ENCODE measurements at regions not wholly inside any gene's neighbourhood (a gene's known extent, or its start where the extent isn't known, plus 50 kb on each side); places are given as distances from the start of the nearest gene placed in this dataset.
"Not testable (repeated sequence)": the region's sequence is repeated elsewhere in the genome, so short reads cannot be mapped to it uniquely, and the experiment has no call there.

DNA sequence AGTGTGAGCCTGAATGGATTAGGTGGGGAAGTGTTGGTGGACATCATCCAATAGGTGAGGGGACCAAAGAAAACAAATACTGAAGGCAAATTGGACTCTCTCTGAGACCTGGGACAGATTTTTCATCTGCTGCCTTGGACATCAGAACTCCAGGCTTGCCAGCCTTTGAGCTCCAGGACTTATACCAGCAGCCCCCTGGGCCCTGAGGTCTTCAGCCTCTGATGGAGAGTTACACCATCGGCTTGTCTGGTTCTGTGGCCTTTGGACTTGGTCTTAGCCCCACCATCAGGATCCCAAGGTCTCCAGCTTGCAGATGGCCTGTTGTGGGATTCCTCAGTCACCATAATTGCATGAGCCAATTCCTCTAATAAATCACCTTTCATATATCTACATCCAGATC is 80.8 kb upstream of the SLC8A3 start:
- no peaks in the 10 kb centered on the region for H3K9me3 ChIP-seq (ENCODE audit: control insufficient read depth, low read depth, low read length)
- no peak for DNase-seq
- WGBS (ENCODE audit: insufficient coverage, low lambda C conversion rate): no CpG with 5 or more reads among the region's 1 CpG
- no peak overlapping the region for H3K27ac ChIP-seq (ENCODE audit: low read length)
- no peaks in the 10 kb centered on the region for H3K4me1 ChIP-seq (ENCODE audit: control insufficient read depth, insufficient read depth, low read length)
- no peaks in the 10 kb centered on the region for H3K36me3 ChIP-seq (ENCODE audit: control insufficient read depth, insufficient read depth, low read length)
- H3K27me3 ChIP-seq (ENCODE audit: control insufficient read depth, insufficient read depth, low read length): no peaks in the 10 kb centered on the region
- H3K4me3 ChIP-seq (ENCODE audit: low read length): no peak overlapping the region

- WGBS (ENCODE audit: insufficient coverage, low lambda C conversion rate): no CpG with 5 or more reads among the region's 2 CpGs
- no peaks in the 10 kb centered on the region for H3K9me3 ChIP-seq (ENCODE audit: control insufficient read depth, low read depth, low read length)
- H3K27ac ChIP-seq (ENCODE audit: low read length): no peak overlapping the region
- H3K4me3 ChIP-seq (ENCODE audit: low read length): no peak overlapping the region
- H3K27me3 ChIP-seq (ENCODE audit: control insufficient read depth, insufficient read depth, low read length): no peaks in the 10 kb centered on the region
- H3K36me3 ChIP-seq (ENCODE audit: control insufficient read depth, insufficient read depth, low read length): no peaks in the 10 kb centered on the region
- no peak for DNase-seq
- no peaks in the 10 kb centered on the region for H3K4me1 ChIP-seq (ENCODE audit: control insufficient read depth, insufficient read depth, low read length)
Observed at GRCh38 chr14:70268760-70269159, 80.0 kb upstream of the SLC8A3 start.

DNA sequence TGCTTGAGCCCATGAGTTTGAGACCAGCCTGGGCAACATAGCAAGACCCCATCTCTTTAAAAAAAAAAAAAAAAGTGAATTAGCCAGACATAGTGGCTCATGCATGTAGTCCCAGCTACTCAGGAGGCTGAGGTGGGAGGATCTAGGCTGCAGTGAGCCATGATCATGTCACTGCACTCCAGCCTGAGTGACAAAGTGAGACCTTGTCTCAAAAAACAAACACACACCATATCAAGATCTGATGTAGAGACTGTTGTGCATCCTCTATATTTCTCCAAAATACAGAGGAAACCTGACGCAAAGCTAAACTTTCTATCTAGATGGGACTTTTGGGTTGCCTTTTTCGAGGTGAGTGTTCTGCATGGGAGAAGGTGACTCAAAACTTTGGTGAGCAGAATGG is 77.4 kb upstream of the SLC8A3 start:
- no peak for DNase-seq
- no peaks in the 10 kb centered on the region for H3K36me3 ChIP-seq (ENCODE audit: control insufficient read depth, insufficient read depth, low read length)
- H3K4me1 ChIP-seq (ENCODE audit: control insufficient read depth, insufficient read depth, low read length): no peaks in the 10 kb centered on the region
- no peak overlapping the region for H3K4me3 ChIP-seq (ENCODE audit: low read length)
- 100% methylated on average over 1 of the region's 2 CpGs for WGBS (ENCODE audit: insufficient coverage, low lambda C conversion rate)
- no peaks in the 10 kb centered on the region for H3K9me3 ChIP-seq (ENCODE audit: control insufficient read depth, low read depth, low read length)
- H3K27me3 ChIP-seq (ENCODE audit: control insufficient read depth, insufficient read depth, low read length): no peaks in the 10 kb centered on the region
- no peak overlapping the region for H3K27ac ChIP-seq (ENCODE audit: low read length)

DNA sequence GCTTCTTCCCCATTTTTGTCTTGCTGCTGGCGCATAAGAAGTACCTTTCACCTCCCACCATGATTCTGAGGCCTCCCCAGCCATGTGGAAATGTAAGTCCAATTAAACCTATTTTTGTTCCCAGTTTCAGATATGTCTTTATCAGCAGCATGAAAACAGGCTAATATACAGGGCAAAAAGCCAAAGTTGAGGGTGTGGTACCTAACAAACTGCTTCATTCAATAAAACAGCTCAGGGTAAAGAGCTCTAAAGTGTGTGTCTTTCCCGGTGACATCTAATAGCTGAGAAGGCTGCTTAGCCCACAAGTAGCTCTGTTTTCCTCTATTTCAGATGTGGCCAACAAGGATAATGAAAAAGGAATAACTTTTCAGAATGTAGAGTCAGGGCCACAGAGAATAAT is 76.7 kb upstream of the SLC8A3 start:
- no peak for DNase-seq
- no peaks in the 10 kb centered on the region for H3K36me3 ChIP-seq (ENCODE audit: control insufficient read depth, insufficient read depth, low read length)
- no peaks in the 10 kb centered on the region for H3K27me3 ChIP-seq (ENCODE audit: control insufficient read depth, insufficient read depth, low read length)
- H3K9me3 ChIP-seq (ENCODE audit: control insufficient read depth, low read depth, low read length): no peaks in the 10 kb centered on the region
- no peak overlapping the region for H3K27ac ChIP-seq (ENCODE audit: low read length)
- no peaks in the 10 kb centered on the region for H3K4me1 ChIP-seq (ENCODE audit: control insufficient read depth, insufficient read depth, low read length)
- no peak overlapping the region for H3K4me3 ChIP-seq (ENCODE audit: low read length)
- WGBS (ENCODE audit: insufficient coverage, low lambda C conversion rate): 100% methylated on average over 1 of the region's 2 CpGs

DNA sequence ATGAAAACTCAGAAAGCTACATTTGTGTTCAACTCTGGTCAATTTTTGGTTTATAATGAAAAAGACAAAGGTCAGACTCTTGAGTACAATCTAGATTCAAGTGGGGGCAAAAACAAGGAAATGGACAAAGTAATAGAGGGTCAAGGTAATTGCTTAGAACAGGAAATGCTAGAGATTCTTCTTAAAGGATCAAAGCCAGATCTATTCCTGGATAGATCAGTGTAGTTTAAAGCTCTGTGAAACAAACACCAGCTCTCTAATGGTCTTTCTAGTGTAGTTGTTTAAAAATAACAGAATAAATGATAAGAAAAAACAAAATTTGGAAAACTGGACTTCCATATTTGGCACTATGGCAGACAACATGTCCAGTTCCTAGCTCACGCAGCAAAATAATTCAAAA is 70.7 kb upstream of the SLC8A3 start:
- H3K27ac ChIP-seq (ENCODE audit: low read length): no peak overlapping the region
- no peak overlapping the region for H3K4me3 ChIP-seq (ENCODE audit: low read length)
- WGBS (ENCODE audit: insufficient coverage, low lambda C conversion rate): 100% methylated on average over 1 of the region's 1 CpG
- H3K4me1 ChIP-seq (ENCODE audit: control insufficient read depth, insufficient read depth, low read length): no peaks in the 10 kb centered on the region
- no peaks in the 10 kb centered on the region for H3K36me3 ChIP-seq (ENCODE audit: control insufficient read depth, insufficient read depth, low read length)
- peaks cover 6% of the 10 kb centered on the region for H3K27me3 ChIP-seq (ENCODE audit: control insufficient read depth, insufficient read depth, low read length)
- DNase-seq: no peak
- no peaks in the 10 kb centered on the region for H3K9me3 ChIP-seq (ENCODE audit: control insufficient read depth, low read depth, low read length)

DNA sequence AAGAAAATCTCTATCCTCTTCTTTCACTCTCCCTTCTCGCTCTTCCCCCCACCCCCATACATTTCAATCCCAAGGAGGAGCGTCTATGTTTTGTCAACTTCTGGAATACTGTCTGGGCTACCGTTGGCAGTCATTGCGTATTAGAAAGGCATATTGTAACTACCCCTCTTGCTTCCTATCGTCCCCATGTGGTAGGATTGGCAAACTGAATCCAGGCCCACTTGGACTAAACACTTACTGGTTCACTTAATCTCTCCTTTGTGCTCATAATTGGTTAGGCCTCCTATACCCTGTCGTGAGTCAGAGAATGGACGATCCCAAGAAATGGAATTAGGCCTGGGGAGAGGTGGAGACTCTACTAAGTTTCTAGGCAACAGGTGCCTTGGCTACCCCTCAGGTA is 68.8 kb upstream of the SLC8A3 start:
- Histone ChIP-seq H3K4me3 (ENCODE audit: low read length) (no peak overlapping the region), H3K9me3 (ENCODE audit: control insufficient read depth, low read depth, low read length) (no peaks in the 10 kb centered on the region)

GRCh38 chr14:70256601-70257000 is 67.8 kb upstream of the SLC8A3 start:
- no peak overlapping the region for H3K27ac ChIP-seq (ENCODE audit: low read length)
- H3K4me1 ChIP-seq (ENCODE audit: control insufficient read depth, insufficient read depth, low read length): no peaks in the 10 kb centered on the region
- peaks cover 6% of the 10 kb centered on the region for H3K27me3 ChIP-seq (ENCODE audit: control insufficient read depth, insufficient read depth, low read length)
- no peak overlapping the region for H3K4me3 ChIP-seq (ENCODE audit: low read length)
- no peaks in the 10 kb centered on the region for H3K9me3 ChIP-seq (ENCODE audit: control insufficient read depth, low read depth, low read length)
- 0% methylated on average over 1 of the region's 2 CpGs for WGBS (ENCODE audit: insufficient coverage, low lambda C conversion rate)
- H3K36me3 ChIP-seq (ENCODE audit: control insufficient read depth, insufficient read depth, low read length): no peaks in the 10 kb centered on the region
- DNase-seq: no peak

More for the DNA sequence above, 68.8 kb upstream of the SLC8A3 start:
- H3K4me1 ChIP-seq (ENCODE audit: control insufficient read depth, insufficient read depth, low read length): no peaks in the 10 kb centered on the region
- no peak overlapping the region for H3K27ac ChIP-seq (ENCODE audit: low read length)
- peaks cover 6% of the 10 kb centered on the region for H3K27me3 ChIP-seq (ENCODE audit: control insufficient read depth, insufficient read depth, low read length)
- DNase-seq: no peak
- 100% methylated on average over 1 of the region's 7 CpGs for WGBS (ENCODE audit: insufficient coverage, low lambda C conversion rate)
- no peaks in the 10 kb centered on the region for H3K36me3 ChIP-seq (ENCODE audit: control insufficient read depth, insufficient read depth, low read length)

- WGBS (ENCODE audit: insufficient coverage, low lambda C conversion rate): no CpG with 5 or more reads among the region's 36 CpGs
- H3K27me3 ChIP-seq (ENCODE audit: control insufficient read depth, insufficient read depth, low read length); H3K4me1 ChIP-seq (ENCODE audit: control insufficient read depth, insufficient read depth, low read length); H3K36me3 ChIP-seq (ENCODE audit: control insufficient read depth, insufficient read depth, low read length); H3K9me3 ChIP-seq (ENCODE audit: control insufficient read depth, low read depth, low read length): not testable (repeated sequence)
- H3K27ac ChIP-seq (ENCODE audit: low read length): peak overlapping the region; percentile 61
- H3K4me3 ChIP-seq (ENCODE audit: low read length): peak overlapping the region; percentile 43
- peak; percentile 28 to 51 for DNase-seq
Observed at GRCh38 chr14:70255071-70256057, 66.6 kb upstream of the SLC8A3 start.

DNA sequence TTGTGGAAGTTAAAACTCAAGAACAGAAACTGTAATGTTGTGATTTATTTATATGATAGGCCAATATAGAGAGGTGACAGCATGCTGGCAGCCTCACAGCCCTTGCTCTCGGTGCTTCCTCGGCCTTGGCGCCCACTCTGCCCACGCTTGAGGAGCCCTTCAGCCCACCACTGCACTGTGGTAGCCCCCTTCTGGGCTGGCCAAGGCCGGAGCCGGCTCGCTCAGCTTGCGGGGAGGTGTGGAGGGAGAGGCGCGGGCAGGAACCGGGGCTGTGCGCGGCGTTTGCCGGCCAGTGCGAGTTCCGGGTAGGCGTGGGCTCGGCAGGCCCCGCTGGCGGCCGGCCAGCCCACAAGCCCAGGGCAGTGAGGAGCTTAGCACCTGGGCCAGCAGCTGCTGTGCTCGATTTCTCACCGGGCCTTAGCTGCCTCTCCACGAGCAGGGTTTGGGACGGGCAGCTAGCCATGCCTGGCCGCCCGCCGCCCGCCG is 65.8 kb upstream of the SLC8A3 start:
- Histone ChIP-seq H3K27me3 (ENCODE audit: control insufficient read depth, insufficient read depth, low read length) (peaks cover 6% of the 10 kb centered on the region), H3K27ac (ENCODE audit: low read length) (peak overlapping the region; percentile 58), H3K4me3 (ENCODE audit: low read length) (peak overlapping the region; percentile 41), H3K9me3 (ENCODE audit: control insufficient read depth, low read depth, low read length) (no peaks in the 10 kb centered on the region), H3K36me3 (ENCODE audit: control insufficient read depth, insufficient read depth, low read length) (no peaks in the 10 kb centered on the region), H3K4me1 (ENCODE audit: control insufficient read depth, insufficient read depth, low read length) (no peaks in the 10 kb centered on the region)
- WGBS (ENCODE audit: insufficient coverage, low lambda C conversion rate): no CpG with 5 or more reads among the region's 31 CpGs
- DNase-seq: peak; percentile 42 to 62

DNA sequence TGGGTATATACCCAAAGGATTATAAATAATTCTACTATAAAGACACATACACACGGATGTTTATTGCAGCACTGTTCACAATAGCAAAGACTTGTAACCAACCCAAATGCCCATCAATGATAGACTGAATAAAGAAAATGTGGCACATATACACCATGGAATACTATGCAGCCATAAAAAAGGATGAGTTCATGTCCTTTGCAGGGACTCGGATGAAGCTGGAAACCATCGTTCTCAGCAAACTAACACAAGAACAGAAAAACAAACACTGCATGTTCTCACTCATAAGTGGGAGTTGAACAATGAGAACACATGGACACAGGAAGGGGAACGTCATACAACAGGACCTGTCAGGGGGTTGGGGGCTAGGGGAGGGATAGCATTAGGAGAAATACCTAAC is 64.8 kb upstream of the SLC8A3 start:
- DNase-seq; H3K4me3 ChIP-seq (ENCODE audit: low read length); H3K27me3 ChIP-seq (ENCODE audit: control insufficient read depth, insufficient read depth, low read length); H3K9me3 ChIP-seq (ENCODE audit: control insufficient read depth, low read depth, low read length); H3K27ac ChIP-seq (ENCODE audit: low read length); H3K36me3 ChIP-seq (ENCODE audit: control insufficient read depth, insufficient read depth, low read length); H3K4me1 ChIP-seq (ENCODE audit: control insufficient read depth, insufficient read depth, low read length): not testable (repeated sequence)
- 100% methylated on average over 1 of the region's 4 CpGs for WGBS (ENCODE audit: insufficient coverage, low lambda C conversion rate)

DNA sequence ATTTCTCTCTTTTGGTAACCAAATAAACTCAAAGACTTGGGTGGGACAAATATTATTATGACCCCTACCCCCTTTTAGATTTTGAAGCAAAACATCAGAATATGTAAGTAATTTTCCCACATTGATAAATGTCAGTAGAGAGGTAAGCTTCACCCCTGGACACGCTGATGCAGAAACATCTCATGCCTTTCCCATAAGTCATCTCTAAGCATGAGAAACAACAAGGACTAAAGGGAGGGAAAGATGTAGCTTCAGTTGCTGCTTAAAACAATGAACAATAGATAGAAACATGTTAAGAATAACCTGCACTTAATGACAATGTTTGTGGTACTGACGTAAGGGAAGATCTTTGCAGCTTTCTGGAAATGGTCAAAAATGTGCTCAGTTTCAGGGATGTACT is 56.3 kb upstream of the SLC8A3 start:
- no peak overlapping the region for H3K4me3 ChIP-seq (ENCODE audit: low read length)
- no peaks in the 10 kb centered on the region for H3K36me3 ChIP-seq (ENCODE audit: control insufficient read depth, insufficient read depth, low read length)
- H3K4me1 ChIP-seq (ENCODE audit: control insufficient read depth, insufficient read depth, low read length): no peaks in the 10 kb centered on the region
- no peak for DNase-seq
- H3K27me3 ChIP-seq (ENCODE audit: control insufficient read depth, insufficient read depth, low read length): no peaks in the 10 kb centered on the region
- 100% methylated on average over 1 of the region's 2 CpGs for WGBS (ENCODE audit: insufficient coverage, low lambda C conversion rate)
- no peak overlapping the region for H3K27ac ChIP-seq (ENCODE audit: low read length)
- no peaks in the 10 kb centered on the region for H3K9me3 ChIP-seq (ENCODE audit: control insufficient read depth, low read depth, low read length)

All from large intestine (tissue), 3 donors.